HL-60 (cell line): ENCODE measurements at regions not wholly inside any gene's neighbourhood (a gene's known extent, or its start where the extent isn't known, plus 50 kb on each side); places are given as distances from the start of the nearest gene placed in this dataset.

Experiments used
- CTCF ChIP-seq: IDR thresholded peaks from one replicate; pipeline ENCODE4 v1.5.1; 2011; ENCODE audit warnings: low read length, control low read depth, inconsistent platforms; ENCODE audit not compliant: insufficient read depth
- GABPA ChIP-seq: IDR thresholded peaks from 2 replicates; pipeline ENCODE4 v1.6.1; 2012; ENCODE audit warnings: low read depth
- POLR2AphosphoS5 ChIP-seq: IDR thresholded peaks from 2 replicates; pipeline ENCODE4 v1.6.1; 2012; ENCODE audit warnings: low read depth
- SPI1 ChIP-seq: IDR thresholded peaks from 2 replicates; pipeline ENCODE4 v1.6.1; 2012; ENCODE audit warnings: low read depth, mild to moderate bottlenecking, borderline replicate concordance
- TF ChIP-seq, protein P1 (sequence below): IDR thresholded peaks from 2 replicates; pipeline ENCODE4 v1.6.1; 2012; ENCODE audit warnings: low read depth; ENCODE audit not compliant: insufficient replicate concordance

GRCh38 chr13:47459512-47459911 lies 541.6 kb downstream of the SUCLA2 start:
- TF ChIP-seq CTCF (peak; percentile 3), POLR2AphosphoS5 (no peak), SPI1 (no peak), GABPA (no peak)
- TF ChIP-seq, protein P1, sequence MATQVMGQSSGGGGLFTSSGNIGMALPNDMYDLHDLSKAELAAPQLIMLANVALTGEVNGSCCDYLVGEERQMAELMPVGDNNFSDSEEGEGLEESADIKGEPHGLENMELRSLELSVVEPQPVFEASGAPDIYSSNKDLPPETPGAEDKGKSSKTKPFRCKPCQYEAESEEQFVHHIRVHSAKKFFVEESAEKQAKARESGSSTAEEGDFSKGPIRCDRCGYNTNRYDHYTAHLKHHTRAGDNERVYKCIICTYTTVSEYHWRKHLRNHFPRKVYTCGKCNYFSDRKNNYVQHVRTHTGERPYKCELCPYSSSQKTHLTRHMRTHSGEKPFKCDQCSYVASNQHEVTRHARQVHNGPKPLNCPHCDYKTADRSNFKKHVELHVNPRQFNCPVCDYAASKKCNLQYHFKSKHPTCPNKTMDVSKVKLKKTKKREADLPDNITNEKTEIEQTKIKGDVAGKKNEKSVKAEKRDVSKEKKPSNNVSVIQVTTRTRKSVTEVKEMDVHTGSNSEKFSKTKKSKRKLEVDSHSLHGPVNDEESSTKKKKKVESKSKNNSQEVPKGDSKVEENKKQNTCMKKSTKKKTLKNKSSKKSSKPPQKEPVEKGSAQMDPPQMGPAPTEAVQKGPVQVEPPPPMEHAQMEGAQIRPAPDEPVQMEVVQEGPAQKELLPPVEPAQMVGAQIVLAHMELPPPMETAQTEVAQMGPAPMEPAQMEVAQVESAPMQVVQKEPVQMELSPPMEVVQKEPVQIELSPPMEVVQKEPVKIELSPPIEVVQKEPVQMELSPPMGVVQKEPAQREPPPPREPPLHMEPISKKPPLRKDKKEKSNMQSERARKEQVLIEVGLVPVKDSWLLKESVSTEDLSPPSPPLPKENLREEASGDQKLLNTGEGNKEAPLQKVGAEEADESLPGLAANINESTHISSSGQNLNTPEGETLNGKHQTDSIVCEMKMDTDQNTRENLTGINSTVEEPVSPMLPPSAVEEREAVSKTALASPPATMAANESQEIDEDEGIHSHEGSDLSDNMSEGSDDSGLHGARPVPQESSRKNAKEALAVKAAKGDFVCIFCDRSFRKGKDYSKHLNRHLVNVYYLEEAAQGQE, result no peak
